Middle frontal gyrus (tissue), 1 donor: ENCODE measurements at regions not wholly inside any gene's neighbourhood (a gene's known extent, or its start where the extent isn't known, plus 50 kb on each side); places are given as distances from the start of the nearest gene placed in this dataset.
"Not testable (repeated sequence)": the region's sequence is repeated elsewhere in the genome, so short reads cannot be mapped to it uniquely, and the experiment has no call there.

Experiments used
- DNase-seq: peaks from one replicate; pipeline ENCODE4 v3.0.0-alpha.2; 2015; ENCODE audit warnings: low spot score; ENCODE audit errors: extremely low spot score

- DNase-seq, result no peak
Measured at GRCh38 chr5:8540317-8540716, 671.4 kb downstream of the MTRR start.

GRCh38 chr5:8550921-8551320 is 682.0 kb downstream of the MTRR start:
- DNase-seq, result no peak

- DNase-seq, result no peak
Measured at GRCh38 chr5:8553364-8553763, 684.4 kb downstream of the MTRR start.

GRCh38 chr5:8557728-8558127 is 688.8 kb downstream of the MTRR start:
- DNase-seq, result no peak

- DNase-seq, result no peak
Measured at GRCh38 chr5:8560776-8561175, 691.8 kb downstream of the MTRR start.

GRCh38 chr5:8561224-8561840 is 692.4 kb downstream of the MTRR start:
- no peak for DNase-seq

GRCh38 chr5:8561854-8562253 is 692.9 kb downstream of the MTRR start:
- DNase-seq, result no peak

- DNase-seq, result not testable (repeated sequence)
Measured at GRCh38 chr5:8563540-8563939, 694.6 kb downstream of the MTRR start.

GRCh38 chr5:8568858-8569257 is 699.9 kb downstream of the MTRR start:
- DNase-seq, result no peak

GRCh38 chr5:8570528-8570927 is 701.6 kb downstream of the MTRR start:
- DNase-seq, result no peak

- DNase-seq, result no peak
Measured at GRCh38 chr5:8576178-8576577, 707.2 kb downstream of the MTRR start.

- no peak for DNase-seq
Measured at GRCh38 chr5:8577792-8578191, 708.8 kb downstream of the MTRR start.

GRCh38 chr5:8580298-8580697 is 711.4 kb downstream of the MTRR start:
- DNase-seq, result no peak

- no peak for DNase-seq
Measured at GRCh38 chr5:8581047-8581446, 712.1 kb downstream of the MTRR start.

GRCh38 chr5:8585230-8586018 is 716.5 kb downstream of the MTRR start:
- DNase-seq, result no peak

- no peak for DNase-seq
Measured at GRCh38 chr5:8590959-8591358, 722.0 kb downstream of the MTRR start.

GRCh38 chr5:8598356-8598755 is 729.4 kb downstream of the MTRR start:
- DNase-seq, result no peak

- peak; percentile 14 for DNase-seq
Measured at GRCh38 chr5:8598996-8599395, 730.0 kb downstream of the MTRR start.

GRCh38 chr5:8600843-8601242 is 731.9 kb downstream of the MTRR start:
- DNase-seq, result no peak

- no peak for DNase-seq
Measured at GRCh38 chr5:8601831-8602354, 732.9 kb downstream of the MTRR start.

GRCh38 chr5:8606231-8606630 is 737.3 kb downstream of the MTRR start:
- DNase-seq, result no peak

GRCh38 chr5:8611067-8611466 is 742.1 kb downstream of the MTRR start:
- DNase-seq, result no peak
